BJ (cell line): ENCODE measurements at regions not wholly inside any gene's neighbourhood (a gene's known extent, or its start where the extent isn't known, plus 50 kb on each side); places are given as distances from the start of the nearest gene placed in this dataset.

ENCODE experiments used
- CTCF ChIA-PET: fragments of 350-600 bp; formaldehyde crosslinking; extraction: SDS; loops from one replicate; lab custom pipeline; 2021; ENCODE audit warnings: antibody characterized with exemption, inconsistent platforms; lab: Yijun Ruan, JAX
- POLR2A ChIA-PET: fragments of 300-600 bp; sonication (Branson Sonifier 250); formaldehyde crosslinking; extraction: SDS; loops from one replicate; lab custom pipeline; 2021; ENCODE audit warnings: antibody characterized with exemption; lab: Charles Lee
- DNase-seq: peaks from one replicate; pipeline ENCODE4 v3.0.0-alpha.2; 2011; ENCODE audit warnings: low read depth
- H3K27me3 ChIP-seq: 2 replicates; pipeline ENCODE4 v1.6.0; 2011; ENCODE audit warnings: low read length; ENCODE audit not compliant: control insufficient read depth, insufficient read depth
- H3K36me3 ChIP-seq: 2 replicates; pipeline ENCODE4 v1.5.1; 2011; ENCODE audit warnings: low read length; ENCODE audit not compliant: control insufficient read depth, insufficient read depth
- H3K4me3 ChIP-seq: 2 replicates; pipeline ENCODE4 v1.5.1; 2011; ENCODE audit warnings: low read depth, mild to moderate bottlenecking, control low read depth, low read length
- CTCF ChIP-seq: IDR thresholded peaks from 2 replicates; pipeline ENCODE4 v1.5.1; 2011; ENCODE audit warnings: low read depth, mild to moderate bottlenecking, control low read depth, inconsistent platforms, low read length, moderate library complexity; ENCODE audit not compliant: insufficient read depth

GRCh38 chr9:107740088-107740980 lies 250.8 kb upstream of the KLF4 start:
- ChIA-PET POLR2A (interaction anchor here (0.6 kb wide), 1 partner anchor 92 kb away, joined by 12 read pairs; no protein-coding TSS in a partner anchor), CTCF (no interaction called here)
- no peak for TF ChIP-seq CTCF
- DNase-seq, result no peak
- no peaks in the 10 kb centered on the region for H3K27me3 ChIP-seq
- H3K4me3 ChIP-seq, result no peak overlapping the region
- no peaks in the 10 kb centered on the region for H3K36me3 ChIP-seq

GRCh38 chr9:107739601-107740082 lies 250.1 kb upstream of the KLF4 start:
- Histone ChIP-seq H3K27me3 (no peaks in the 10 kb centered on the region), H3K36me3 (no peaks in the 10 kb centered on the region), H3K4me3 (no peak overlapping the region)
- DNase-seq, result no peak
- TF ChIP-seq CTCF, result no peak
- CTCF ChIA-PET, result no interaction called here
- POLR2A ChIA-PET, result interaction anchor here (0.6 kb wide), 1 partner anchor 92 kb away, joined by 12 read pairs; no protein-coding TSS in a partner anchor

- POLR2A ChIA-PET, result interaction anchor here (0.7 kb wide), 1 partner anchor 436 kb away, joined by 3 read pairs; no protein-coding TSS in a partner anchor
- no peaks in the 10 kb centered on the region for H3K27me3 ChIP-seq
- CTCF ChIA-PET, result no interaction called here
These were observed 249.2 kb upstream of the KLF4 start for GRCh38 chr9:107738789-107739188.

GRCh38 chr9:107737987-107738743 lies 248.6 kb upstream of the KLF4 start:
- no peak for TF ChIP-seq CTCF
- H3K27me3 ChIP-seq, result no peaks in the 10 kb centered on the region
- ChIA-PET POLR2A (no interaction called here), CTCF (interaction anchor here (0.9 to 1.8 kb wide), 2 partner anchors 11 to 535 kb away, joined by 3 read pairs; no protein-coding TSS in a partner anchor)
- H3K36me3 ChIP-seq, result no peaks in the 10 kb centered on the region
- H3K4me3 ChIP-seq, result no peak overlapping the region
- no peak for DNase-seq

More at GRCh38 chr9:107738789-107739188, 249.2 kb upstream of the KLF4 start:
- no peak for TF ChIP-seq CTCF
- no peaks in the 10 kb centered on the region for H3K36me3 ChIP-seq
- no peak for DNase-seq
- no peak overlapping the region for H3K4me3 ChIP-seq
